Large intestine (tissue), 3 donors: ENCODE measurements at regions not wholly inside any gene's neighbourhood (a gene's known extent, or its start where the extent isn't known, plus 50 kb on each side); places are given as distances from the start of the nearest gene placed in this dataset.

Experiments used
- DNase-seq, 2 donors: peaks; one replicate each; pipeline versions ENCODE4 v3.0.0 to v3.0.0-alpha.2; 2013
- H3K27ac ChIP-seq: one replicate; pipeline ENCODE4 v1.5.1; 2013; ENCODE audit warnings: low read length
- H3K27me3 ChIP-seq: 2 replicates; pipeline ENCODE4 v1.6.1; 2013; ENCODE audit warnings: low read length; ENCODE audit not compliant: control insufficient read depth, insufficient read depth
- H3K36me3 ChIP-seq: 2 replicates; pipeline ENCODE4 v1.6.1; 2013; ENCODE audit warnings: low read length; ENCODE audit not compliant: control insufficient read depth, insufficient read depth
- H3K4me1 ChIP-seq: one replicate; pipeline ENCODE4 v1.6.1; 2013; ENCODE audit warnings: low read length; ENCODE audit not compliant: control insufficient read depth, insufficient read depth
- H3K4me3 ChIP-seq: one replicate; pipeline ENCODE4 v1.5.1; 2013; ENCODE audit warnings: low read length
- H3K9me3 ChIP-seq: one replicate; pipeline ENCODE4 v1.6.1; 2013; ENCODE audit warnings: mild to moderate bottlenecking, low read depth, low read length, moderate library complexity; ENCODE audit not compliant: control insufficient read depth
- WGBS: methylation state at CpG from one replicate; pipeline ENCODE4 v1.1.5; 2013; ENCODE audit warnings: low lambda C conversion rate; ENCODE audit not compliant: insufficient coverage; 5-methylcytosine and 5-hydroxymethylcytosine counted together

DNA sequence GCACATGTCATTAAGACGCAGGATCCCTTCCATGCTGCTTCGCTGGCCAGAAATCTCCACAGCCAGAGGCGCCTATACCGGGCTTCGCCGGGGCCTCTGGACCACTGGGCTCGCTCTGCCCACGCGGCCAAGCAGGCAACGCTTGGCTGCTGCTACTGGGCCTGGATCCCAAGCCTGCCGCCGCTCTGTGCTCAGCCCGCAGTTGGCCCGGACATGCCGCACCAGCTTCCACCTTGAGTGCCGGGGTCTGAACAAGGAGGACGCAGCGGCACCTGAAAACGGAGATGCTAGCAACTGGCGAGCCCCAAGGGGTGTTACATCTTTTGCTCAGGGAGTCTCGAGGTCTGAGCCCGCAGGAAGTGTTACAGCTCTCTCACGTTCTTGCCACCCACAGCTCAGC lies 409.9 kb upstream of the SGCG start:
- Histone ChIP-seq H3K4me3 (no peak overlapping the region), H3K36me3 (no peaks in the 10 kb centered on the region), H3K27ac (no peak overlapping the region), H3K27me3 (no peaks in the 10 kb centered on the region), H3K9me3 (peaks cover 3% of the 10 kb centered on the region), H3K4me1 (no peaks in the 10 kb centered on the region)
- WGBS = no CpG with 5 or more reads among the region's 23 CpGs
- no peak for DNase-seq

DNA sequence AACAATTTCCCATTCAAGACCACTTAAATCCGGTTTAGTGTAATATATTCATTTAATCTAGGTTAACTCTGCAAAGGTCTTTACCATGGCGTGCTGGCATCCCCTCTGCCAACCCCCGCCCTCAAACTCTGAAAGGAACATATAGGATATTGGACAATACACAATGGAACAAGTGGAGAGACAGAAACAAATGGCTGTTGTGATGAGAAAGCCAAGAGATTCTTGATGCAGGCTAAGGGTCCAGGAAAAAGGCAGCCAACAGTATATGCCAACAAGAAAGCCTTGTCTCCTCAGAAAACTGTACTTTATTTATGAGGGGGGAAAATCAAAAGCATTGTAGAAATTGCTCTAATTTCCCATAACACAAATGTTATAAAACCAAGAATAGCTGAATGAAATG lies 407.3 kb upstream of the SGCG start:
- Histone ChIP-seq H3K27me3 (no peaks in the 10 kb centered on the region), H3K9me3 (peaks cover 3% of the 10 kb centered on the region), H3K27ac (no peak overlapping the region), H3K4me3 (no peak overlapping the region), H3K36me3 (no peaks in the 10 kb centered on the region), H3K4me1 (no peaks in the 10 kb centered on the region)
- DNase-seq = no peak
- 86% methylated on average over 1 of the region's 3 CpGs for WGBS

DNA sequence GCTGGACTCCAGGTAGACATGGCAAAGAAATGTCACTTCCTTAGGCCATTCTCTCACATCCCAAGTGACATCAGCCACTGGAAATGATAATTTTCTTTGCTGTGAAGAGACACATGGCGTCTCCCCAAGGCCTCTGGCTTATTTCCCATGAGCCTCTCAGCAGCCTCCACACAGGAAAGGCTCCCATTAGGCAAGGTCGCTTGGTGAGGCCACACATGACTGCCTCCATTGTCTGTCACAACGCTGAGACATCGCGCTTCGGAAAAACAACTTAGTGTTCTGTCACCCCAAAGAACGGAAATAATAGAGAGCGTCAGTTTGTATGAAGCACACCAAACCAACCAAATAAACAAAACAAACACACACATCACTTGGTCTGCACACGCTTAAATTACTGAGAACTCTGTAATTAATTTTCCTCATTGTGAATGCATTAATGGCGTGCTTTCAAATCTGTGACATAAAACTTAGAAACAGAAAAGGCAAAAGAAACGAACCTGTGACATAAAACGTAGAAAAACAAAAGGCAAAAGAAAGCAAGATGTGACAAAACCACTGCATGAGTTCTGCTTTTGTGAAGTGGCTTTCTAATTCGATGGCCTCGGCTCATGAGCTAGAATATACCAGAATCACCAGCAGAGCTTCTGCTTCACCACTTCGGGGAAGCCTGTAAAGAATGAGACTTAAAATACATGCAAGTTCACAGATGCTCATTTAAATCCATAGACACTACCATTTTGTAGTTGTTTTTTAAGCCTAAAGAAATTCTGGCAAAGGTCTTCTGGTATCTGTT lies 404.2 kb upstream of the SGCG start:
- no peak for DNase-seq
- H3K27me3 ChIP-seq = no peaks in the 10 kb centered on the region
- H3K36me3 ChIP-seq = no peaks in the 10 kb centered on the region
- no peaks in the 10 kb centered on the region for H3K4me1 ChIP-seq
- no peak overlapping the region for H3K27ac ChIP-seq
- 98% methylated on average over 10 of the region's 15 CpGs for WGBS
- no peak overlapping the region for H3K4me3 ChIP-seq
- H3K9me3 ChIP-seq = no peaks in the 10 kb centered on the region

- Histone ChIP-seq H3K27ac (no peak overlapping the region), H3K36me3 (no peaks in the 10 kb centered on the region), H3K27me3 (no peaks in the 10 kb centered on the region), H3K4me3 (no peak overlapping the region), H3K4me1 (no peaks in the 10 kb centered on the region), H3K9me3 (no peaks in the 10 kb centered on the region)
- no CpG with 5 or more reads among the region's 2 CpGs for WGBS
- DNase-seq = no peak
These were observed 403.6 kb upstream of the SGCG start for GRCh38 chr13:22777207-22777606.

DNA sequence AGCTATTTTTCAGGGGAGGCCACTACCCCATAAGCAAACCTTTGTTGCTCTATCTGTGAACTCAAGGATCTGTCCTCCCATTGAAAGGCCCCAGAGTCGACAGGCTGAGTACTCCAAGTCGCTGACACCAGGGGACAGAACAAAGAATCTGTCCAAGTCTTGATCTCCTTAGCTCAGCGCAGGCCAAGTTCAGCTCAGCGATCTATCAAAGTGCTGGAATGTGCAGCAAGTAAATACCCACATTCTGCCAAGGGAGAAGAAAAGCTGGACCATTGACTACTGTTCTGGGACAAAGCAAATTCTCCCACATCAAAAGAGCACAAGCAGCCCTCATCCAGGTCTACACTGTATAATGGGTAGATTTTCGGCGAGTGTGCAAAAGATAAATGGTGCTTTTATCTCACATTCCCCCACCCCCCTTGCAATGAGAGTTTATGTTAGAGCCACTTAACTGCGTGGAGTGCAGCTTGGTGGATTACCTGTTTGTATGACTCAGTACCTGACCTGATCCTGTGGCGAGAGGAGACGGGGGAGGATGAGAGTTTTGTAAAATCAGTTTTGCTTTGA lies 391.7 kb upstream of the SGCG start:
- Histone ChIP-seq H3K27me3 (no peaks in the 10 kb centered on the region), H3K9me3 (no peaks in the 10 kb centered on the region), H3K27ac (no peak overlapping the region), H3K4me3 (no peak overlapping the region), H3K36me3 (no peaks in the 10 kb centered on the region), H3K4me1 (no peaks in the 10 kb centered on the region)
- no peak for DNase-seq
- WGBS = no CpG with 5 or more reads among the region's 9 CpGs

GRCh38 chr13:22789916-22790315 lies 390.9 kb upstream of the SGCG start:
- Histone ChIP-seq H3K27ac (no peak overlapping the region), H3K9me3 (no peaks in the 10 kb centered on the region), H3K36me3 (no peaks in the 10 kb centered on the region), H3K4me1 (no peaks in the 10 kb centered on the region), H3K27me3 (no peaks in the 10 kb centered on the region), H3K4me3 (no peak overlapping the region)
- WGBS = 100% methylated on average over 1 of the region's 3 CpGs
- DNase-seq = no peak

- Histone ChIP-seq H3K27me3 (no peaks in the 10 kb centered on the region), H3K9me3 (no peaks in the 10 kb centered on the region), H3K27ac (no peak overlapping the region), H3K36me3 (no peaks in the 10 kb centered on the region), H3K4me1 (no peaks in the 10 kb centered on the region), H3K4me3 (no peak overlapping the region)
- 40% methylated on average over 1 of the region's 10 CpGs for WGBS
- DNase-seq = peak; percentile 25 to 36
These were observed 387.1 kb upstream of the SGCG start for GRCh38 chr13:22793598-22794134.

DNA sequence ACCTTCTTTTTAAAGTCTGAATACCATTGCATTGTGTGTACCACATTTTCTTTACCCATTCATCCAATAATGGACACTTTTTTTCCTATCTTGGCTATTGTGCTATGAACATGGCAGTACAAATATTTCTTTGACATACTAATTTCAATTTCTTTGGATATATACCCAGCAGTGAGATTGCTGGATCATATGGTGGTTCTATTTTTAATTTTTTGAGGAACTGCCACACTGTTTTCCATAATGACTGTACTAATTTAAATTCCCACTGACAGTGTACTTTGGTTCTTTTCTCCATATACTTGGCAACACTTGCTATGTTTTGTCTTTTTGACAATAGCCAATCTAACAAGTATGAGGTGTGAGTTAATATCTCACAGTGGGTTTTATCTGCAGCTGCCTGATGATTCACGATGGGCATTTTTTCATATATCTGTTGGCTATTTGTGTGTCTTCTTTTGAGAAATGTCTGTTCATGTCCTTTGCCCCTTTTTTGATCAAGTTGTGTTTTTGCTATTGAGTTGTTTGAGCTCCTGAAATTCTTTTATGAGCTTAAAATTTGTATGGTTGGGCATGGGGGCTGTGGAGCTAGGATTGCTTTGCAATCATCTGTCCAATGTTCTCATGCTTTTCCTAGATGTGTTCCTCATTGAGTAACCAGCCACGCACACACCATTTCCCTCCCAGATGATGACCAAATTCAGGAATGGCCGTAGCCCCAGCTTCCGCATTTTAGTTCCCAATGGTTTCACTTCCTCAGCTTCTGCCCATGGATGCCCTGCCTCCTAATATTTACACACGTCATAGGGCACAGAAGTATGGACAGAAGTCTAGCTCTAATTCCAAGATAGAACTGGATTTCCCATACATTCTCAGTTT lies 380.0 kb upstream of the SGCG start:
- Histone ChIP-seq H3K4me3 (no peak overlapping the region), H3K36me3 (no peaks in the 10 kb centered on the region), H3K27ac (no peak overlapping the region), H3K9me3 (no peaks in the 10 kb centered on the region), H3K4me1 (no peaks in the 10 kb centered on the region), H3K27me3 (no peaks in the 10 kb centered on the region)
- 63% methylated on average over 1 of the region's 5 CpGs for WGBS
- DNase-seq = peak in 1 of 2 donors; percentile 4

DNA sequence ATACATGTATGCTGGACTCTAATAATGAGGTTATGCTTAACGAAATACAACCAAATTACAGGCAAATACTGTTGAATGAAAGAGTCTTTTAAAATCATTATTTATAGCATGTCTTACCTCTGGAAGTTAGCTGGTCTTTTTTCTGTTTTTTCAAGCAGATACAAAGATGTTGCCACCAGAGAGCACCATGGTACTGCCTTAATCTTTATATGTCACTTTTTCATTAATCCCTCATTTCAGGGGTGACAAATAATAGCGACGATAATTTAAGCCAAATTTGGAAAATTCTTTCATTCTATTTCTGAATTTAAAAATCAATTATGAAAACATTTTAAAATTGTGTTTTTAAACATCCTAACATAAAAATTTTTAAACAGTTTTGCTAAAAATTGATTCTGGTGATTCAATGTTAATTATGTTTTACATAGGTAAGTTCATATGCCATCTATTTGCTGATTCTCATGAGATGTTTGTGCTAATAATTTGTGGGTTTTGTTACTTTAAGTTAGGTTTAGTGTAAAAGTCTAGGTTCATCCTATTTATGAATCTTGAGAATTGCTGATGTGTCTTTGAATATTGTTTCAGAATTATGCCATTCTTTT lies 379.3 kb upstream of the SGCG start:
- Histone ChIP-seq H3K9me3 (no peaks in the 10 kb centered on the region), H3K27ac (no peak overlapping the region), H3K4me3 (no peak overlapping the region), H3K36me3 (no peaks in the 10 kb centered on the region), H3K27me3 (no peaks in the 10 kb centered on the region), H3K4me1 (no peaks in the 10 kb centered on the region)
- DNase-seq = no peak
- WGBS = no CpG with 5 or more reads among the region's 3 CpGs

DNA sequence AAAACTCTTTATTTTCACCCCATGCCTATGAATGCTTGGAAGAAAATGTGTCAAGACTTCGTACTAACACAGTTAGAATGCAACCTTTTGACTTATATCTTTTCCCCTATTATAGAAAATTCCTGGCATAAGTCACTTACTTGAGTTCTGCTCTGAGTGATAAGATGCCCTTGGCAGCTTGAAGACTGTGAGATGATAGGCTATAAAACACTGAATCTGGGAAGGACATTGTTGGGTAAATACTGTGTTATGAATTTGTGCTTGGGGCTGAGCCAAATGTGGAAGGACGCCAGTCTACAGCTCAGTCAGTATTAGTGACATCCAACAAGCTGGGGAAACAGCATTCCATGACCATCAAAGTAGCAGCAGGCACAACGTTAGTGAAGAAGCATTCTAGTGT lies 368.0 kb upstream of the SGCG start:
- H3K27ac ChIP-seq = no peak overlapping the region
- H3K36me3 ChIP-seq = no peaks in the 10 kb centered on the region
- DNase-seq = no peak
- no peak overlapping the region for H3K4me3 ChIP-seq
- no CpG with 5 or more reads among the region's 3 CpGs for WGBS
- no peaks in the 10 kb centered on the region for H3K9me3 ChIP-seq
- no peaks in the 10 kb centered on the region for H3K4me1 ChIP-seq
- no peaks in the 10 kb centered on the region for H3K27me3 ChIP-seq
